ENCODE measurements at regions not wholly inside any gene's neighbourhood (a gene's known extent, or its start where the extent isn't known, plus 50 kb on each side); places are given as distances from the start of the nearest gene placed in this dataset.

DNA sequence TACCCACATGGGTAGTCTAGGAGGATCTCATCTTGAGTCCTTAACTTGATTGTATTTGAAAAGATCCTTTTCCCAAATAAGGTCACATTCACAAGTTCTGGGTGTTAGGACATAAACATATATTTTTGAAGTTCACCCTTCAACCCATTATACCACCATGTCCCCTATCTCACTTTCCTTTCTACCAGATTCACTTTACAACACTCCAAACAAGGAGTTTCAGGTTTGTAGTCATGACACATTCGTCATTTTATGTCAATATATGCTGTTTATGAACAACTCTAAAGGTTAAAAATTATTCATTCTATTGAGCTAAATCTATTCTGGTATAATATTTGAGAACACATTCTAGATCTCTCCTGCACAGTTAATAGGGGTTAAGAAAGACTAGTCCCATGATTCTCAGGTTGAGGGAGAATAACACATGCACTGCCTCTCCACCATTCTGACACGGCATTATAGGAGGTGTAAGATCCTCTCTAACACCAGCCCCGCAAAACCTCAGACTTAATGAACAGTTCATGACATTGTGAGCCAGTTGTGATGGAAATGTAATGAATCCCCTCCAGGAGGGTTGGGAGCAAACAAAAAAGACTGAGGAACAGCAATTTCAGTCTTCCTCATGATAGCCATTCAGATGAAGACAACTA is 72.0 kb upstream of the PSMA6 start:
- peaks cover 1% of the 10 kb centered on the region for H3K36me3 ChIP-seq (ENCODE audit: control insufficient read depth, insufficient read depth, low read length)
- DNase-seq (ENCODE audit: low read depth), result no peak

DNA sequence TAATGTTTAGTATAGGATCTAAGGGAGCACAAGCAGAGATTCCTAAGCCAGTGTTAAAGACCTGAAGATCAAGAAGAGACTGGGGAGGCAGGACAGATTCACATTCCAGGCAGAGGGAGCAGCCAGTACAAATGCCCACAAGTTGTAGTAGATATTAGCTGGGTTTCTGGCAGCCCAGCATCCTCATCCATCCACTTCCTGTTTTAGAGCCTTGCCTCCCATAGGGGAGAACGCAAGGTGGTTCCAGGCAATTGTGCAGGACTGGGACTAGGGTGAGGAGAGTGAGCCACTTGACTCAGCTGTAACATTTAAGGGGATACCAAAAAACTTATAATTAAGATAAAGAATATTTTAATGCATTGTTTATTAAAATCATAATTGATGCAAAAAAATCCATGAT is 71.3 kb upstream of the PSMA6 start:
- TF ChIP-seq, protein P1, sequence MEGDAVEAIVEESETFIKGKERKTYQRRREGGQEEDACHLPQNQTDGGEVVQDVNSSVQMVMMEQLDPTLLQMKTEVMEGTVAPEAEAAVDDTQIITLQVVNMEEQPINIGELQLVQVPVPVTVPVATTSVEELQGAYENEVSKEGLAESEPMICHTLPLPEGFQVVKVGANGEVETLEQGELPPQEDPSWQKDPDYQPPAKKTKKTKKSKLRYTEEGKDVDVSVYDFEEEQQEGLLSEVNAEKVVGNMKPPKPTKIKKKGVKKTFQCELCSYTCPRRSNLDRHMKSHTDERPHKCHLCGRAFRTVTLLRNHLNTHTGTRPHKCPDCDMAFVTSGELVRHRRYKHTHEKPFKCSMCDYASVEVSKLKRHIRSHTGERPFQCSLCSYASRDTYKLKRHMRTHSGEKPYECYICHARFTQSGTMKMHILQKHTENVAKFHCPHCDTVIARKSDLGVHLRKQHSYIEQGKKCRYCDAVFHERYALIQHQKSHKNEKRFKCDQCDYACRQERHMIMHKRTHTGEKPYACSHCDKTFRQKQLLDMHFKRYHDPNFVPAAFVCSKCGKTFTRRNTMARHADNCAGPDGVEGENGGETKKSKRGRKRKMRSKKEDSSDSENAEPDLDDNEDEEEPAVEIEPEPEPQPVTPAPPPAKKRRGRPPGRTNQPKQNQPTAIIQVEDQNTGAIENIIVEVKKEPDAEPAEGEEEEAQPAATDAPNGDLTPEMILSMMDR (IDR thresholded peaks at IDR 0.05; ENCODE audit: insufficient read depth, low read length, poor library complexity, severe bottlenecking), result no peak
- no peak for DNase-seq (ENCODE audit: low read depth)
- H3K4me3 ChIP-seq (ENCODE audit: low read depth, low read length), result no peak overlapping the region
- no peaks in the 10 kb centered on the region for H3K27me3 ChIP-seq (ENCODE audit: control insufficient read depth, insufficient read depth, low read length)
- peaks cover 1% of the 10 kb centered on the region for H3K36me3 ChIP-seq (ENCODE audit: control insufficient read depth, insufficient read depth, low read length)

More for the DNA sequence above, 72.0 kb upstream of the PSMA6 start:
- H3K27me3 ChIP-seq (ENCODE audit: control insufficient read depth, insufficient read depth, low read length), result no peaks in the 10 kb centered on the region
- TF ChIP-seq, protein P1 (IDR thresholded peaks at IDR 0.05; ENCODE audit: insufficient read depth, low read length, poor library complexity, severe bottlenecking), result no peak
- H3K4me3 ChIP-seq (ENCODE audit: low read depth, low read length), result no peak overlapping the region

DNA sequence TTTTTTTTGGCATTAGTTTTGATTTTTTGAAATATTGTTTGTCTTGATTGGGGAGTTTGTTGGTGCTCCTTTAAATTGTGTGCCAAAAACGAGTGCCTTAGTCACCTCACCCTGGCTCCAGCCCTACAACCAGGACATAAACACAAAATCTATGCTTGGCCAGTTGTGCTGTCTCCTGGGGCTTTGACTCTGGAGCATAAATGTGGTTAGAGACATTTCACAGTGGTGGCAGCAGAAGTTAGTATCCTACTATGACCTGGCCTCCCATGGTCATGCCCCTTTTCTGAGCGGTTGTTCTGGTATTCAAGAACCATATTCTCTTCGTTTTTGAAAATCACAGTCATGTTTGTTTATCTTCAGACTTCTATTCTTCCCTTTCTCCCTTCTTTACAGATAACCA is 70.7 kb upstream of the PSMA6 start:
- DNase-seq (ENCODE audit: low read depth), result no peak
- H3K27me3 ChIP-seq (ENCODE audit: control insufficient read depth, insufficient read depth, low read length), result no peaks in the 10 kb centered on the region
- TF ChIP-seq, protein P1 (IDR thresholded peaks at IDR 0.05; ENCODE audit: insufficient read depth, low read length, poor library complexity, severe bottlenecking), result no peak

DNA sequence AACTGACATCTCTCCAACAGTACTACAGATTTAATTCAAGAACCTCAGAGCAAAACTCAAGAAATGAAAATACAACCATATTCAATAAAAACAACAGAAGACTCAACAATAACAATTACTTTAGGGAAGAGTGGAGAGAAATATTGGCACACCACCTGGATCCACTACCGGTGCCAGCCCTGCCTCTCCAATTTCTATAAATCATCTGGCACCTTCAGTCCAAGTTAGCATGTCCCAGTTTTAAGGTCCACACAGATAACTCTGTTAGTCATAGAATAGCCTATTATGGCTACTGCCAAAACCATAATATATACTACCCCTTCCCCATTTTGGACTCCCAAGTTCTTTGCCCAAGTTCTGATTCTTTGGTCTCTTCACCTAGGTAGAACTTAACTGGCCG is 69.9 kb upstream of the PSMA6 start:
- H3K4me3 ChIP-seq (ENCODE audit: low read depth, low read length), result no peak overlapping the region
- no peak for DNase-seq (ENCODE audit: low read depth)
- H3K36me3 ChIP-seq (ENCODE audit: control insufficient read depth, insufficient read depth, low read length), result peaks cover 1% of the 10 kb centered on the region
- TF ChIP-seq, protein P1 (IDR thresholded peaks at IDR 0.05; ENCODE audit: insufficient read depth, low read length, poor library complexity, severe bottlenecking), result no peak
- no peaks in the 10 kb centered on the region for H3K27me3 ChIP-seq (ENCODE audit: control insufficient read depth, insufficient read depth, low read length)

More for the DNA sequence above, 70.7 kb upstream of the PSMA6 start:
- peaks cover 1% of the 10 kb centered on the region for H3K36me3 ChIP-seq (ENCODE audit: control insufficient read depth, insufficient read depth, low read length)
- H3K4me3 ChIP-seq (ENCODE audit: low read depth, low read length), result no peak overlapping the region

DNA sequence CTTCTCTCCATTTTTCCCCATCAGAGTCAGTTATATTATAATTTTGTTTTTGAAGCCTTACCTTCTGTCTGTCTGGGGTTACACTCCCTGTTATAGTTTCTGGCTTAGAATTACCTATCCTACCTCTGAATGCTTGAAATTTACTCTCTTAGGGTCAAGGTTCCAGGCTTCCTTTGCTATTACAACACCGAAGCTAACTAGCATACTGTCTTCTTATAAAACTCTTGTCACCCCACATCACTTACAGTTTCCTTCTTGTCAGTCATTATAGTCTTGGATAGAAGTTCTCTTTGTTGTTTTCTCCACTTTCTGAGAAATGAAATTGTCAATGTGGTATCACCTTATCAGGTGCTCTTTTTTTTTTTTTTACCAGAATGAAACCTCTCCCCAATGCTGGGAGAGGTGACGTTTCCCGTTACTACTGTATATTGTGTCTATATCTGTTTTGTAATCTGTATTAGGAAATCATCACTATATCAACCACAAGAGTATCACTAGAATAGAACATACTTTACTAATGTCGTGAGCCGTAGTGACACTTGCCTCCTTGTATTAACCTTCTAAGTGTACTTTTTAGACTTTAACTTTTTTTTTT is 69.2 kb upstream of the PSMA6 start:
- Histone ChIP-seq H3K27me3 (ENCODE audit: control insufficient read depth, insufficient read depth, low read length) (no peaks in the 10 kb centered on the region), H3K4me3 (ENCODE audit: low read depth, low read length) (no peak overlapping the region), H3K36me3 (ENCODE audit: control insufficient read depth, insufficient read depth, low read length) (peaks cover 1% of the 10 kb centered on the region)
- TF ChIP-seq, protein P1 (IDR thresholded peaks at IDR 0.05; ENCODE audit: insufficient read depth, low read length, poor library complexity, severe bottlenecking), result no peak
- no peak for DNase-seq (ENCODE audit: low read depth)

DNA sequence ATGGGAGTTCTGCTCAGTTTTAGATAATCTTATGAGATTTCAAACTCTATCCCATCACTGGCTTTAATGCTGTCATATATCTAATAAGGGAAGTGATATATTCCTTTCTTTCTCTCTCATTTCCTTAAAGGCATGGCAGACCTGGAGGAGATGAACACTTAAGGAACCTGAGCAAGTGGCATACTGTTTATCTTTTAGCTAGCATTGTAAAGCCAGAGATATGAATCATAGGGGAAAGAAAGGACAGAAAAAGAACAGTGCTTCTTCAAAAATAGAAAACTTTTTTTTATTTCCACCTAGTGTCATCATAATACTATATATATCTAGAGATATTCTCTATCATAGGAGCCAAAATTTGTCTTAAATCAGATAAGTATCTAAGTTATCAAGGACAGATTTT is 68.3 kb upstream of the PSMA6 start:
- no peak for DNase-seq (ENCODE audit: low read depth)
- no peaks in the 10 kb centered on the region for H3K27me3 ChIP-seq (ENCODE audit: control insufficient read depth, insufficient read depth, low read length)
- H3K4me3 ChIP-seq (ENCODE audit: low read depth, low read length), result no peak overlapping the region
- H3K36me3 ChIP-seq (ENCODE audit: control insufficient read depth, insufficient read depth, low read length), result peaks cover 1% of the 10 kb centered on the region
- TF ChIP-seq, protein P1 (IDR thresholded peaks at IDR 0.05; ENCODE audit: insufficient read depth, low read length, poor library complexity, severe bottlenecking), result no peak
